ENCODE measurements at regions not wholly inside any gene's neighbourhood (a gene's known extent, or its start where the extent isn't known, plus 50 kb on each side); places are given as distances from the start of the nearest gene placed in this dataset.

DNA sequence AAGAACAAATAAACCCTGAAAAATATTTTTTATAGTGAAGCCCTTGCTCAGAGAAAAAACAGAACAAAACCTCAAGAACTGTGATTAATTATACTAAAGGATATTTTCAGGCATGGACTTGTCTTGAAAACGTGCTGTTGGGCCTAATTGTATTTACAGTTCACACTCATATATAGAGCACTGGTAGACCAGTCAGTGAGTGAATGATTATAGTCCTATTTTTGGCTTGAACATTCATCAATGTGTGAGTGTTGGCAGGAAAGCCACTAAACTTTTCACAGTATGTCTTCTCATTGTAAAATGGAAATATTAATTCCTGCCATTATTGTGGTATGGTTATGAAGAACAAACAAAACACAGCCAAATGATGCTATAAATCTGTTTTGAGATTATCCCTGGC lies 462.8 kb downstream of the KCNA4 start:
- no peak for DNase-seq (ENCODE audit: low read depth, low spot score)
- in situ Hi-C loops (cut with HindIII; ENCODE audit: low pct_unique_long_range_greater_than_20kb, low sequenced_read_pairs) = no loop called here

DNA sequence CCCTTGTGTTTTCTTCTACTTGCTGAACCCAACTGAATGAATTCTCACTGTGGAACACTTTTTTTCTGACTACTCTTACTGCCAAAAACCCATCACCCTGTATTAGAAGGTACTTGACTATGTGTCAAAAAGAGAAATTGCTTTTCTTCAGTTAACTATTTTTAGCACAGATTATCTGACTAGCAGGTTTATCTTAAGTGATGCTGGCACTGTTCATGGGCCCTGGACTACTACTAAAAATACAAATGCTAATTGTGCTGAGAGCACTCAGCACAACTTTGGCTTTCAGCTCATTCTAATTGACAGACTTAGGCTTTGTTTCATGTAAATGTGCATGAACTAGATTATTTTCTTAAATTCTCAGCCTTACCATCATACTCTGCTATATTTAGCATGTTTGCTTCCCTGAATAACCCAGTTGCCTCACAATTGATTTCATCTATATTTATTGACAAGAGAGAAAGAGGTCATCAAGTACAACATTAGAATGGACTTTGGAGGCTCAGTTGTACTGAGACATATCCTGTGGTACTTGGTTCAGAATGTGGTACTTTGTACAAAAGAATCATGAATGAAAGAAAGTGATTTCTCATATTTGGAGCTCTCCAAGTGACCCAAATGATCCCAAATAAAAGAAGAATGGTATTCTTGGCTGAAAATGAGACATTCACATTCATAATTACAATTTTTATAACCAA lies 478.3 kb downstream of the KCNA4 start:
- DNase-seq (ENCODE audit: low read depth, low spot score) = no peak
- in situ Hi-C loops (cut with HindIII; ENCODE audit: low pct_unique_long_range_greater_than_20kb, low sequenced_read_pairs) = no loop called here

DNA sequence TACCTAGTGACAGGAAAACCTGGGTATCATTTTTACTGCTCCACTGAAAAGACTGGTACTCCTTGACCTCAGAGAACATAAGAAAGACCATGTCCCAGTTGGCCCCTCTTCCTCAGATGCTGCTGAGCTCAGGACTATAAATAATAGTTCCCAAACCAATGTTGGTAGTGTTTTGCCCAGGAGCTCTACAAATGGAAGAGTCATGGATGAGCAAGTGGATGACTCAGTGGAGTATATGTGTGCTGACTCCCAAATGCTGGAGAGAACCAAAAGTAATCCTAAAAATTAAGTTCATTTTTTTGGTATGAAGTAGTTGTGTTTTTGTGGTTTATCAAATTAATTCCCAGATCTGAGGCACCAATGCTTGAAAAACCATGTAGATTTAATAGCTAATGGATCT lies 482.0 kb downstream of the KCNA4 start:
- in situ Hi-C loops (cut with HindIII; ENCODE audit: low pct_unique_long_range_greater_than_20kb, low sequenced_read_pairs) = no loop called here
- DNase-seq (ENCODE audit: low read depth, low spot score) = no peak

DNA sequence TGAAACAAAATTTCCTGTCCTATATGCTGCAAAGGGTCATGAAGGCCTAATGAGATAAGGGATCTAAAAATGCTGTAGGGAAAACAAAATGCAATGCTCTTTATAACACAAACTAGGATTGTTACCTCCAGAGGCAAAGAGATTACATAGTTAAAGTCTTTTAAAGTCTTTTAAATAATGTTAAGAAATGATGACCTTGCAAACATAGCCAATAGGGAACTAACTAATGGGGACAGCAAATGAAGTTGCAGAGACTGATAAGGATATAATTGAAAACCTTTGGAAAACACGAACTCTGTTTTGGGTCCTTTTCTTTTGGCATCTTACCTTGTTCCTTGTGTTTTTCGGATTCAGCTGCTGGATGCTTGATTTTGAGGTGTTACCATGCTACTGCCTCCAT lies 485.9 kb downstream of the KCNA4 start:
- no peak for DNase-seq (ENCODE audit: low read depth, low spot score)
- in situ Hi-C loops (cut with HindIII; ENCODE audit: low pct_unique_long_range_greater_than_20kb, low sequenced_read_pairs) = no loop called here

DNA sequence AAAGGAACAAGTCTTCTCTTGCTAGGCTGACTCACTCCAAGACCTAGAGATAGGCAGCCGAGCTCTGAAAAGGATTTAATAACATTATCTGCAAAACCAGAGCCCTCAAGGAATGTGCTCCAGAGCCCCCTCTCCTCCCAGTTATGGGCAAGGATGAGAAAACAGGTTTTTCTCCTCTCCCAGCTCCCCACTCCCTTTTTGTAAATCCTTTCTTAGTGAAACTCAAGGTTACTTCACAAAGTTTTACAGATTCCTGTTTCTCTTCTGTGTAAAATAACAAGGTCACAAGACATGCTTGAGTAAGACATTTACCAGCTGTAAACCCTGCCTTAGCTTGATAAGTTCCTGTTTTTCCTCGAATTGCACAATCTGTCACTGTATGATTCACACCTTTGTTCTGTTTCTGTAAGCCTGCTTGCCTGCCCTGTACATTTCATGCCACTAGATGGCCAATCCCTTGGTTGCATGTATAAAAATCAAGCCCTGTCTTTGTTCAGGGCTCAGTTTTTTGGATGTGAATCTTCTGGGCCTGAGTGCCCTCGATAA lies 489.4 kb downstream of the KCNA4 start:
- DNase-seq (ENCODE audit: low read depth, low spot score) = peak; percentile 45
- in situ Hi-C loops (cut with HindIII; ENCODE audit: low pct_unique_long_range_greater_than_20kb, low sequenced_read_pairs) = no loop called here

DNA sequence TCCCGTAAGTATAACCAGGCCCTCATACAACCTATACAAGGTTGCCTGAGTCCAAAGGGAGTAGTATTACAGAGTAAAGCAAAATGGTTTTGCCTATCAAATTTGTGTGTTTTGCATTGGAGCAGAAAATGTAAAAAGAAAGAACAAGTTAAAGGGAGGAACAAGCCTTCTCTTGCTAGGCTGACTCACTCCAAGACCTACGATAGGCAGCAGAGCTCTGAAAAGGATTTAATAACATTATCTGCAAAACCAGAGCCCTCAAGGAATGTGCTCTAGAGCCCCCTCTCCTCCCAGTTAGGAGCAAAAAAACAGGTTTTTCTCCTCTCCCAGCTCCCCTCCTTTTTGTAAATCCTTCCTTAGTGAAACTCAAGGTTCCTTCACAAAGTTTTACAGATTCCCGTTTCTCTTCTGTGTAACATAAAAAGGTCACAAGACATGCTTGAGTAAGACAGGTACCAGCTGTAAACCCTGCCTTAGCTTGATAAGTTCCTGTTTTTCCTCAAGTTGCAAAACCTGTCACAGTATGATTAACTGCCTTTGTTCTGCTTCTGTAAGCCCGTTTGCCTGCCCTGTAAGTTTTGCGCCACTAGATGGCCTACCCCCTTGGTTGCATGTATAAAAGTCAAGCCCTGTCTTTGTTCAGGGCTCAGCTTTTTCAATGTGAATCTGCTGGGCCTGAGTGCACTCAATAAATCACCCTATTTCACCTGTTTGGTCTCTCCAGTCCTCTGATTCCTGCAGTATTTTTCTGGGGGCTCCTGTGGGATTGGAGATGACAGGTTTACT lies 498.2 kb downstream of the KCNA4 start:
- in situ Hi-C loops (cut with HindIII; ENCODE audit: low pct_unique_long_range_greater_than_20kb, low sequenced_read_pairs) = no loop called here
- peak; percentile 15 for DNase-seq (ENCODE audit: low read depth, low spot score)

DNA sequence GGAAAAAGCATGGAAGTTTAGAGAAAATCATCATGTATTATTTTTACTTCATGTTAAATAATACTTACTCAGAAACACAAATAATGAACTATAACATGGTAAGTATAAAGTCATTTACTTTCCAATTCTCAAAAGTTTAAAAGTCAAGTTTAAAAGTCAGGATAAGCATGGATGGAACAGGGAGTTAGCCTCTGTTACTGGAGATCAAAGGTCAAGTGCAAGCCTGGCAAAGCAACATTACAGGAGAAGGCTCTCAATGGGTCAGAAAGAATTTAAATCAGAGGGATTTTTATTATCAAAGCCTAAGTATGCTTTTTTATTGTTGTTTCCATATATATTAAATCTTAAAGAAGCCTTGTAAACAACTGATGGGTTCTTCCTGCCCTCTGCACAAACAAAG lies 505.4 kb downstream of the KCNA4 start:
- DNase-seq (ENCODE audit: low read depth, low spot score) = no peak
- in situ Hi-C loops (cut with HindIII; ENCODE audit: low pct_unique_long_range_greater_than_20kb, low sequenced_read_pairs) = no loop called here

DNA sequence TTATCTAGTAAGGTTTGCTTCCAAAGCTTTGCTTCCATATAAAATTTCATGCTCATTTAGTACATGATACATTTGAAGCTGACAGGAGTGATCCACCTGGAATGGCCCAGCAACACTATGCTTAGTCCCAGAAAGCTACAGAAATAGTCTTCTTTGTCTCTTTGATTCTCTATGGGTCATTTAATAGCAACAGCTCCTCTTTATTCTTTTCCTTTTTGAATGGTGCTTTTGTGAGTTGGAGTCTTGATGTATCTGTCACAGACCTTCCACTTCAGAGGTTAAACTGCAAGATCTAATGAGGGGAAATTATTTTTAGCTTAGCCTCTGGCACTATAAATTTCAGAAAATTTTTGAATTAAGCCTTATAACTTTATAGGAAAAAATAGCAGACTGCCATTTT lies 509.5 kb downstream of the KCNA4 start:
- in situ Hi-C loops (cut with HindIII; ENCODE audit: low pct_unique_long_range_greater_than_20kb, low sequenced_read_pairs) = no loop called here
- DNase-seq (ENCODE audit: low read depth, low spot score) = peak; percentile 20

DNA sequence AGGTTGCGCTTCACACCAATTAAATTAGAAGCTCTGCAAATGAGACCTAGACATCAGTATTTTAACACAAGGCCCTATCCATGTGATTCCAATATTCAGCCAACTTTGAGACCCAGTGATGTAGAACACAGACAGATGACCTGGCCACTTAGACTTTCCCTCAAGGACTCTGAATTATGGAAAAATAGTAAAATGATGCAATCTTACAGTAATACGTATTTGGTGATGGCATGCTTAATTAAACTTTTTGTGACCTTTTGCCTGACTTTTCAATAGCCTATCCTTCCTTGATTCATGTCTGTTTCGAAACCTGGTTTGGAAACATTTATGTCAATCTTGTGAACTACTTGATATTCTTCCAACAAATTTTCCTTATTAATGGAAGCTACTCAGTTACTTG lies 521.2 kb downstream of the KCNA4 start:
- in situ Hi-C loops (cut with HindIII; ENCODE audit: low pct_unique_long_range_greater_than_20kb, low sequenced_read_pairs) = no loop called here
- no peak for DNase-seq (ENCODE audit: low read depth, low spot score)

DNA sequence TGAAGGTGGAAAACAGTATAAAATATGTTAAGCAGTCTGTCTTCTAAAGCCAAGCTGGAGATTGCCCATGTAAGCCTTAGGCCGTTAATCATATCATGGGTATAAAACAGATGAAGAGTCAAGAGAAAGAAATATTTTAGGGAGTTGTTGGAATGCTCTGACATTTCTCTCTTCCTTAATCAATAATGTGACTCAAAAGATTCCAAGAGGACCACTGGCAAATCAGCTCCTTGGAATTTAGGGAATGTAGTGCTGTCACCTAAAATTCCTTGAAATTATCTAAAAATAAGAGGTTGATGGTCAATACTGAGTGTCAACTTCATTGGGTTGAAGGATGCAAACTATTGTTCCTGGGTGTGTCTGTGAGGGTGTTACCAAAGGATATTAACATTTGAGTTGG lies 525.9 kb downstream of the KCNA4 start:
- no peak for DNase-seq (ENCODE audit: low read depth, low spot score)
- in situ Hi-C loops (cut with HindIII; ENCODE audit: low pct_unique_long_range_greater_than_20kb, low sequenced_read_pairs) = no loop called here

DNA sequence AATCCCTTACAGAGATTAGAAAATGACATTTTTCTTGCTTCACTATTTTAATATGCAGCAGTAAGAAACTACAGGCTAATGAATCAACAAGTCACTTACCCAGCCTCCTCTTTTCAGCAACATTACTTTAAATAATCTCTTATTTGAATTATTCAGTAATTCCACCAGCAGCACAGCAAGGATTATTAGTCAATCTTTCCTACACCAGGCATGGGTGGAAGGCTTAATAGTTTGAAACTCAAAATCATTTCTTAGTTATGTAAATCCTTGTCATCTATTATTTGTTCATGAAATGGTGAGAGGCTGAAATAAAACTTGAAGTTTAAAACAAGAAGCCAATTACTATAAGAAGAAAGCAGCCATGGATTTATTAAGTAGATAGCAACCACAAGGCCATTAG lies 530.5 kb downstream of the KCNA4 start:
- no peak for DNase-seq (ENCODE audit: low read depth, low spot score)
- in situ Hi-C loops (cut with HindIII; ENCODE audit: low pct_unique_long_range_greater_than_20kb, low sequenced_read_pairs) = no loop called here

DNA sequence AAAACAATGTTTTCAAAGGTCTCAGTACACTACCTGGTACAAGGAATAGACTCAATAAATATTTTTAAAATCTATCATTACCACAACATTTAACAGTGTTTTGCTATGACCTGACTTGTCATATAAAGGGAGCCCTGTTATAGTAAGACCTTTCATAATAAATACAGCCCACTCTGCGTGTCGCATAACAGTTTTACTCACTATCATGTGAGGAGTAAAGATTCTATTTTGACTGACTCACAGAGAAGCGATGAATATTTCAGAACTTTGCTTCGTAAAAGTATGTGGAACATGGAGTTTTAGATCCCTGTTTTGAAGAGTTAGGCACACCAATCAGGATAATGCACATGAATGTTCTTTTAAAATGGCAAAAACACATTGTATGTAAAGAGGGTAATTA lies 531.2 kb downstream of the KCNA4 start:
- DNase-seq (ENCODE audit: low read depth, low spot score) = peak; percentile 68
- in situ Hi-C loops (cut with HindIII; ENCODE audit: low pct_unique_long_range_greater_than_20kb, low sequenced_read_pairs) = no loop called here

DNA sequence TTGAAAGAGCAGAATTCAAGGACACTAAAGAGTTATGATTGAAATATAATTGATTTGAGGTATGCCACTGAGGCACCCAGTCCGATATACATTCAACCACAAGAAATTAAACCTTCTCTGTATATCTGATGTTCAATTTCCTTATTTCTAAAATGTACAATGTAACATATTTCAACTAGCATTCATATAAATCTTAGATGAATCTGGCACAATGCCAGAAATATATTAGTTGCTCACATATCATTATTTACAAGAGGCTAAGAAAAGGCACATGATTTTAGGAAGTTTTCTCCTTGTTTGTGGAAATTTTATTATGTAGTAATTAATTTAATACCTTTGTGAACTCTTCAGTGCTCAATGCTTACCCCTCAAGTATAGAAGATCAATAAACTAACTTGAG lies 532.3 kb downstream of the KCNA4 start:
- in situ Hi-C loops (cut with HindIII; ENCODE audit: low pct_unique_long_range_greater_than_20kb, low sequenced_read_pairs) = no loop called here

DNA sequence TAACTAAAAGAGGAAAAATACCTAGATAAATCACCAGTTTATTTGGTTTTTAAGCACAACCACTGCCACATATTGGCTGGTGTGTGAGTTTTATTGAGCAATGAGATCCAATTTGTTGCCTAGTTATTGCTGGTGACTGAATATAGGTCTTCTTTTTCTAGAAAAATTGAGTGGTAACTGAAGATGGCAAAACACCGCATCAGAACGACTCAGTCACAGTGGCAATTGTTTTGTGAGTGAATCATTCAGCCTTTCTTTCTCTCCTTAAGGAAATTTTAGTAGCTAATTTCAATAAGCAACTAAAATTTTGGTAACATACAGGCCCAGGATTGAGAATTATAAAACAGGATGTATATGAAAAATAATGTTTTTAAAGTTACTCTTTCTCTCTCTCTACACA lies 533.0 kb downstream of the KCNA4 start:
- in situ Hi-C loops (cut with HindIII; ENCODE audit: low pct_unique_long_range_greater_than_20kb, low sequenced_read_pairs) = no loop called here
- DNase-seq (ENCODE audit: low read depth, low spot score) = no peak

More for the DNA sequence above, 532.3 kb downstream of the KCNA4 start:
- no peak for DNase-seq (ENCODE audit: low read depth, low spot score)

DNA sequence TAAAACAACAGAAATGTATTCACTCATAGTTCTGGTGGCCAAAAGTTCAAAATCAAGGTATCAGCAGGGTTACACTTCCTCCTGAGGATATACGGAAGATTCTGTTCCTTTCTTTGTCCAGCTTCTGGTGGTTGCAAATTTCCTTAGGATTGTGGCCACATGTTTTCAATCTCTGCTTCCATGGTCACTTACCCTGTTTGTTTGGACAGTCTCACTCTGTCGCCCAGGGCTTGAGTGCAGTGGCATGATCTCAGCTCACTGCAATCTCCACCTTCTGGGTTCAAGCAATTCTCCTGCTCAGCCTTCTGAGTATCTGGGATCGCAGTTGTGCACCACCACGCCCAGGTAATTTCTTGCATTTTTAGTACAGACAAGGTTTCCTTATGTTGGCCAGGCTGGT lies 534.3 kb downstream of the KCNA4 start:
- in situ Hi-C loops (cut with HindIII; ENCODE audit: low pct_unique_long_range_greater_than_20kb, low sequenced_read_pairs) = no loop called here
- DNase-seq (ENCODE audit: low read depth, low spot score) = no peak

DNA sequence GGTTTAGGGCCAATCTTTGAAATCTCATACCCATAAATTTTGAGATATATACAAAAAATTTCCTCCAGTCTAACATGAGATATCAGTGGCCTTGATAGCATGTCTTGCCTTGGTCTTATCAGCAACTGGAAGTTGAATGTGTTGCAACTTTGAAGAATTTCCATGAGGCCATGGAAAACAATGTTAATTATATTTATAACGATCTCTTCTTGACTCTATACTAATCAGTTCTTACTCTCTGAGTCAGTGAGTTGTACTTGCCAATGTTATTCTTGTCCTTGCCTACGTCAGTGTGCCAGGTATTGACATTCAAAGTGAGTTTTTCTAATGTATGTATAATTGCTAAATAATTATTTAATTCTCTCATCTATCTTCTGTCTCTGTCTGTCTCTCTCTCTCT lies 535.1 kb downstream of the KCNA4 start:
- no peak for DNase-seq (ENCODE audit: low read depth, low spot score)
- in situ Hi-C loops (cut with HindIII; ENCODE audit: low pct_unique_long_range_greater_than_20kb, low sequenced_read_pairs) = no loop called here

DNA sequence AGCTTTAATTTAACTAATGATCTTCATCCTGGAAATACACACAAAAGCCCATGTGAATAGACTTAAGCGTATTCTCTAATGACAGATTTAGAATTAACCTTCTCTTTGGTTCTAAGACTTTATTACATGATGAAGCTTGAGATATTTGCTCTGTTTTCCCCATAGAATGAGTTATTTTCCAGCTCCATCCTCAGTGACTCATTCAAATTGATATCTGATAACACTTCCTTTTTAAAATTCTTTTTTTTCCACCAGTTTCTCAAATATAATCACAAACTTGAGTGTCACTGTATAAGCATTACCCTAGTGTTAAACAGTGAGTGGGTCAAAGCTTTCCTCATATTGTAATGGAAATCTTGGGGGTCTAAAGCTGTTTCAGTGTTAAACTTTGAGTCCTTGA lies 535.8 kb downstream of the KCNA4 start:
- DNase-seq (ENCODE audit: low read depth, low spot score) = no peak
- in situ Hi-C loops (cut with HindIII; ENCODE audit: low pct_unique_long_range_greater_than_20kb, low sequenced_read_pairs) = no loop called here

DNA sequence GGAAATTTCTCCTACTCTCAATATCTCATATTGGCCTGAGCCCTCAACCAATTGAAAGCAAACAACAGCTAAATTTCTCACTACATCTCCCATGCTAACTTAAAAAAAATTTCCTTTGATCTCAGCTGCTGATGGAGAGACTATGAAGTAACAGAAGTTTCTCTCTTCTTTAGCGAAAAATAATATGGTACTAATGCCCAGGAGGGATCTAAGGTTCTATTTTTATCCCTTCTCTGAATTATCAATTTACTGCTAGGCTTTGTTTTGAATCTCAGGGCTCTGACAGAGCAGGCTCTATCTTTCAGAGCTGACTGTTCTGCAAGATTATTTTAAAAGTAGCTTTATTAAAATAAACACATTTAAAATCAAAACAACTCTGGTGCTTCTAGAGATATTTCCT lies 558.6 kb downstream of the KCNA4 start:
- in situ Hi-C loops (cut with HindIII; ENCODE audit: low pct_unique_long_range_greater_than_20kb, low sequenced_read_pairs) = no loop called here
- DNase-seq (ENCODE audit: low read depth, low spot score) = no peak

DNA sequence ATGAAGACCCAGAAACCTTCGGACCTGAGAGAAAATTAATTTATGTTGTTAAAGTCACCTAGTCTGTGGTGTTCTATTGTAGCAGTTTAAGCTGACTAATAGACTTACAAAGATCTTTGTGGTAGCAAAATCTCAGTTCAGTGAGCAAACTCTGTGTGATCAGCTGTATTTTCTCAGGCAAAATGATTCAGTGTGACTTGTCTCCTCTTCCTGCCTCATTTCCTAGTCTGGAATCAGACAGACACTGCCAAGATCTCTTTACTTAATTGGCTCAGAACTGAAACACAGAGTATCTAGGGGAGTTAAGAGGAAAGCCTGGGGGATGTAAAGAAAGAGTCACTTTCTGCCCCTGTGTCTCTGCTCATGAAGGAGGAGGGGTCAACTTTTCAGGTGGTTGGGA lies 564.7 kb downstream of the KCNA4 start:
- no peak for DNase-seq (ENCODE audit: low read depth, low spot score)
- in situ Hi-C loops (cut with HindIII; ENCODE audit: low pct_unique_long_range_greater_than_20kb, low sequenced_read_pairs) = no loop called here

All from SK-MEL-5 (cell line).